ENCODE measurements at regions not wholly inside any gene's neighbourhood (a gene's known extent, or its start where the extent isn't known, plus 50 kb on each side); places are given as distances from the start of the nearest gene placed in this dataset.

DNA sequence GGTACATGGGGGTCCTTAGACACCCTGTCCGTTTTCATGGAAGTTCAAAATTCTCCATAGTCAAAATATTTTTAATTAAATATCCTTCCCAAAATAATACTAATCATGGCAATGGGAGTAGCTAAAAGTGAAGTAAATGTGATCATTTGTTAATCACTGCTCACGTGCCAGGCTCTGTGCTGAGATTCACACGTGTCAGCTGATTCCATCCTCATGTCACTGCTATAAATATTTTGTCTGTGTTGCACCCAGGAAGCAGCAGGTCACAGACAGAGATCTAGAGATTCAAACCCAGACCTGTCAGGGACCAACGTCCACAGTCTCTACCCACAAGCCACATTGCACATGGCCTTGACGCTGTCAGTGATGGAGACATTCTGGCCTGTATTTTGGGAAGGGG is 74.3 kb downstream of the KLHDC7A start:
- DNase-seq (ENCODE audit: low read depth, low spot score) = no peak
- CTCF ChIA-PET = interaction anchor here (1.0 to 2.2 kb wide), 2 partner anchors 9 to 26 kb away, joined by 3 to 11 read pairs; no protein-coding TSS in a partner anchor
- POLR2A ChIA-PET = no interaction called here

DNA sequence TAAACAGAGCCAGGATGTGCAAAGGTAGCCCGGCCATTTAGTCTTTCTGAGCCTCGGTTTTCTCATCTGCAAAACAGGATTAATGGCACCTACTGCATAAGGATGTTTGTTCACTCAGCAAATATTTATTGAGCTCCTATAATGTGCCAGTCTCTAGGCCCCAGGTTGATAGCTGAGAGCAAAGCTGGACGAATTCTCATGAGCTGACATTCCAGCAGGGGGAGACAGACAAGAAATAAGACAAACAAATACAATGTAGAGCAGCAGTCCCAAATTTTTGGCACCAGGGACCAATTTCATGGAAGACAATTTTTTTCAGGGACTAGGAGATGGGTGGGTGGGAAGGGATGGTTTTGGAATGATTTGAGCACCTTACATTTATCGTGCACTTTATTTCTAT is 74.3 kb upstream of the PAX7 start:
- POLR2A ChIA-PET = no interaction called here
- H3K4me3 ChIP-seq (ENCODE audit: low read depth, low read length) = no peak overlapping the region
- TF ChIP-seq, protein P1, sequence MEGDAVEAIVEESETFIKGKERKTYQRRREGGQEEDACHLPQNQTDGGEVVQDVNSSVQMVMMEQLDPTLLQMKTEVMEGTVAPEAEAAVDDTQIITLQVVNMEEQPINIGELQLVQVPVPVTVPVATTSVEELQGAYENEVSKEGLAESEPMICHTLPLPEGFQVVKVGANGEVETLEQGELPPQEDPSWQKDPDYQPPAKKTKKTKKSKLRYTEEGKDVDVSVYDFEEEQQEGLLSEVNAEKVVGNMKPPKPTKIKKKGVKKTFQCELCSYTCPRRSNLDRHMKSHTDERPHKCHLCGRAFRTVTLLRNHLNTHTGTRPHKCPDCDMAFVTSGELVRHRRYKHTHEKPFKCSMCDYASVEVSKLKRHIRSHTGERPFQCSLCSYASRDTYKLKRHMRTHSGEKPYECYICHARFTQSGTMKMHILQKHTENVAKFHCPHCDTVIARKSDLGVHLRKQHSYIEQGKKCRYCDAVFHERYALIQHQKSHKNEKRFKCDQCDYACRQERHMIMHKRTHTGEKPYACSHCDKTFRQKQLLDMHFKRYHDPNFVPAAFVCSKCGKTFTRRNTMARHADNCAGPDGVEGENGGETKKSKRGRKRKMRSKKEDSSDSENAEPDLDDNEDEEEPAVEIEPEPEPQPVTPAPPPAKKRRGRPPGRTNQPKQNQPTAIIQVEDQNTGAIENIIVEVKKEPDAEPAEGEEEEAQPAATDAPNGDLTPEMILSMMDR (IDR thresholded peaks at IDR 0.05; ENCODE audit: insufficient read depth, low read length, missing control alignments) = peak; percentile 28
- DNase-seq (ENCODE audit: low read depth, low spot score) = no peak
- CTCF ChIA-PET = interaction anchor here (0.7 to 2.2 kb wide), 6 partner anchors 19 to 366 kb away, joined by 3 to 11 read pairs (median 3); no protein-coding TSS in a partner anchor

More for the DNA sequence above, 74.3 kb downstream of the KLHDC7A start:
- H3K4me3 ChIP-seq (ENCODE audit: low read depth, low read length) = no peak overlapping the region
- TF ChIP-seq, protein P1 (IDR thresholded peaks at IDR 0.05; ENCODE audit: insufficient read depth, low read length, missing control alignments) = no peak

DNA sequence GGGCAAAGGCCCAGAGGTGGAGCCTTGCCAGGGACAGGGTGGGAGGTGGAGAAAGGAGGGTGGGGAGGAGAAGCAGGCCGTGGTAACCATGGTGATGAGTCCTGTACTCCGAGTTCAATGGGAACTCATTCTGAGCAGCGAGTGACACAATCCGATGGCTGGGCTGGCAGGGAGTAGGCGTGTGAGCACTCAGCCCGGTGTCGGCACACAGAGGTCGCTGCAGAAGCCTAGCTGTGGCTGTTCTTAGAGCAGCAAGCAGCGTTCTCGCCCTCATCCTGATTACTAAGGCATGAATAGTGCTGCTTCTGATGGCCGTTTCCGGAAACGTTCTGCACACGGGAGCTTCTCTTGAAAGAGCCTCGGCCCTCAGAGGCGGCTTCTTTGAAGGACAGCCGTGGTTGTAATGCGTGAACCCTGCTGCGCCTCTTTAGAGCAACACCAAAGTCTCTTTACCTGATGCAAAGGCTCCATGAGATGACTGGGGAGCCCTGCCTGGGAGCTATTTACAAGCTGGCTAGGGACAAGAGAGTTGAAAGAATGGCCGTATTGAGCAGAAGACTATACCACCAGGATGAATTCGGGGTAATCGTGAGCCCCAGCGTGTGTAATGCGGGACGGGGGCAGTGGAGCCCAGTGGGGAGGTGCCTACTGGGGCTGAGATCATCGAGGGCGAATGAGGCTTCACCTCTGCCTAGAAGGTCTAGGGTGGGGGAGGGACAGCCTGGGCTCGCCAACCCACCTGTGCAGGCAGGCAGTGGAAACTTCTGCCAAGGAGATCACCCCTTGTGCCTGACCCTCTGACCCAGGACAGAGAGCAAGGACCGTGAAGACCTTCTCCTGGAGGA is 72.8 kb upstream of the PAX7 start:
- POLR2A ChIA-PET = no interaction called here
- TF ChIP-seq, protein P1 (IDR thresholded peaks at IDR 0.05; ENCODE audit: insufficient read depth, low read length, missing control alignments) = no peak
- no peak overlapping the region for H3K4me3 ChIP-seq (ENCODE audit: low read depth, low read length)
- DNase-seq (ENCODE audit: low read depth, low spot score) = no peak
- CTCF ChIA-PET = interaction anchor here (1.3 kb wide), 1 partner anchor 17 kb away, joined by 4 read pairs; no protein-coding TSS in a partner anchor

DNA sequence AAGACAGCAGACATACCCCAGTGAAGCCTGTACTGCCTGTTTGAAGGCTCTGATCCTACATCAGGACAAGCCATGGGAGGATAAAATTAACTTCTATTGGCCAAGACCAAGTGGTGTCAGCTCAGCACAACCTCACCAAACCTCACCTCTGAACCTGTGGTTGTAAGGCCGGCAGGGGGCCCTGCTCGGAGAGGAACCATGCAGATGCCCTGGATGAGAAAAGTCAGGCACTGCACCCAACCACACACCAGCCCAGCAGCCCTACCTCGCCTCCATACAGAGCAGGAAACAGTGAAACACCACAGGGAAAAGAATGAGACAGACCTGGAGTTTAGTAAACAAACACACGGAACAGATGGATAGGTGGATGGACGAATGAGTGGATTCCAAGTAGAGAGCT is 70.0 kb upstream of the PAX7 start:
- DNase-seq (ENCODE audit: low read depth, low spot score) = no peak
- ChIA-PET POLR2A (no interaction called here), CTCF (interaction anchor here (1.8 kb wide), 1 partner anchor 14 kb away, joined by 8 read pairs; no protein-coding TSS in a partner anchor)
- TF ChIP-seq, protein P1 (IDR thresholded peaks at IDR 0.05; ENCODE audit: insufficient read depth, low read length, missing control alignments) = no peak
- no peak overlapping the region for H3K4me3 ChIP-seq (ENCODE audit: low read depth, low read length)

DNA sequence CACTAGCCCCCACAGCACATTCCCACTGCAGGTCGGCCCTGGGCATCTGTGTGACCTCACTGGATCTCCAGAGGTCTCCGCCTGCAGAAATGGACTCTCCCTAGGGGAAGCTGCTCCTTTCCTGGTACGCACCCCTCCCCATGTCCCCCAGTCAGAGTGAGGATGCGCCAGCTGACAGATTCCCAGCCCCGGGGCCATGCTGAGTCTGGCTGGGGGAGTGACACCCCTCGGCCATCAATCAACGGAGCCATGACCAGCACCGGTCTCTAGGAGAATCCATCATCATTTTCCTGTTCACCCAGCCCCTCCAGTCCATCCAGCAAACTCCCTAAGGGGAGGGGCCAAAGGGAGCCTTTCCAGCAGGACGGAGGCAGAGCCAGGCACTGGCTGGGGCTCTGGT is 68.7 kb upstream of the PAX7 start:
- TF ChIP-seq, protein P1 (IDR thresholded peaks at IDR 0.05; ENCODE audit: insufficient read depth, low read length, missing control alignments) = no peak
- no peak for DNase-seq (ENCODE audit: low read depth, low spot score)
- CTCF ChIA-PET = interaction anchor here (1.3 kb wide), 1 partner anchor 11 kb away, joined by 3 read pairs; no protein-coding TSS in a partner anchor
- POLR2A ChIA-PET = no interaction called here
- no peak overlapping the region for H3K4me3 ChIP-seq (ENCODE audit: low read depth, low read length)

DNA sequence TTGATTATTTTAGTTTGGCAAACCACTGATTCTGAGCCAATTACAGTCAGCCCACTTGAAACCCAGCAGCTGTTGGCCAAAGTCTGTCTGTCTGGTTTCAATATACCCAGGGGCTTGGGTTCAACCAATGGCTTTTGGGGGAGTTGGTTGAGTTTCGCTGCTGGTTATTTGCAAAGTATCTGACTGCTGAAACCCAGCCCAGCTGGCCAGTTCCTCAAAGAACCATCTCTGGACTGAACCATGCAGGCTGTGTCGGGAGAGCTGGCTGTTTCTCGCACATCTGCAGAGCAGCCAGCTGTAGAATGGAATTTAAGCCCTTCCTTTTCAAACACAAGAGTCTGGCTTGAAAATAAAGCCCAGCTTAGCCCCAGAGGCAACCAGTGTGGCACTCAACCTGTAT is 66.0 kb upstream of the PAX7 start:
- TF ChIP-seq, protein P1 (IDR thresholded peaks at IDR 0.05; ENCODE audit: insufficient read depth, low read length, missing control alignments) = no peak
- POLR2A ChIA-PET = no interaction called here

More for the DNA sequence above, 66.0 kb upstream of the PAX7 start:
- no peak for DNase-seq (ENCODE audit: low read depth, low spot score)
- CTCF ChIA-PET = interaction anchor here (1.0 to 2.6 kb wide), 3 partner anchors 9 to 32 kb away, joined by 3 to 11 read pairs (median 3); no protein-coding TSS in a partner anchor
- no peak overlapping the region for H3K4me3 ChIP-seq (ENCODE audit: low read depth, low read length)
